ENCODE measurements at regions not wholly inside any gene's neighbourhood (a gene's known extent, or its start where the extent isn't known, plus 50 kb on each side); places are given as distances from the start of the nearest gene placed in this dataset.

DNA sequence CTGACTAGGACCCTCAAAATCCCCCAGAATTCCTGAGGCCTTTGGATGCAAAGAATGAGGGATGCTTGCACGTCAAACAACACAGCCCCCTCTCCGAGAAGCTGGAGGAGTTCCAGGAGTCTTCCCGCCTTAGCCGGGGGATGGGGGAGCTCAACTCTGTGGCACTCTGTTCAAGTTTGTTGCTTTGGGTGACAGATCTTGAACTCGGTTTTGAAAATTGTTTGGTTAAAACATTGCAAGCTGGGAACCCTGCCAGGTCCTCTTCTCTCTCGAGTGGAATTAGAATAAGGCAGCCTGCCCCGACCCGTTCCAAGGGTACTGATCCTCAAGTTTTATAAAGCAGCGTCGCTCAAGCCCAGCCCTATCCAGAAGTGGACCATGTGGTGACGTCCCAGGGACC is 244.1 kb downstream of the LOXHD1 start:
- TF ChIP-seq EZH2 (IDR thresholded peaks at IDR 0.05) (no peak), CTCF (IDR thresholded peaks at IDR 0.05 in 2 of 3, conservative IDR thresholded peaks at IDR 0.05 in 1 of 3; ENCODE audit: borderline replicate concordance in 1 of 3, insufficient read depth in 1 of 3, low read depth in 2 of 3, low read length in 2 of 3) (no peak), ZFX (IDR thresholded peaks at IDR 0.05) (no peak), JUND (IDR thresholded peaks at IDR 0.05) (no peak), POLR2AphosphoS5 (IDR thresholded peaks at IDR 0.05; ENCODE audit: low read depth, low read length) (no peak), FOSL1 (IDR thresholded peaks at IDR 0.05; ENCODE audit: low read depth) (no peak), ZBTB33 (IDR thresholded peaks at IDR 0.05; ENCODE audit: extremely low read depth, insufficient replicate concordance, low read length) (no peak), EZH2phosphoT487 (IDR thresholded peaks at IDR 0.05; ENCODE audit: borderline replicate concordance) (no peak), EGR1 (IDR thresholded peaks at IDR 0.05; ENCODE audit: low read depth) (no peak), POLR2A (IDR thresholded peaks at IDR 0.05; ENCODE audit: borderline replicate concordance, extremely low read depth, insufficient read depth, insufficient read length) (no peak), CEBPB (IDR thresholded peaks at IDR 0.05; ENCODE audit: low read depth) (no peak), RAD21 (IDR thresholded peaks at IDR 0.05; ENCODE audit: low read depth) (no peak), REST (IDR thresholded peaks at IDR 0.05; ENCODE audit: low read depth) (no peak)
- TF ChIP-seq, protein P1, sequence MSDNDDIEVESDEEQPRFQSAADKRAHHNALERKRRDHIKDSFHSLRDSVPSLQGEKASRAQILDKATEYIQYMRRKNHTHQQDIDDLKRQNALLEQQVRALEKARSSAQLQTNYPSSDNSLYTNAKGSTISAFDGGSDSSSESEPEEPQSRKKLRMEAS (IDR thresholded peaks at IDR 0.05), result no peak

All from HCT116 (cell line).